ENCODE measurements at regions not wholly inside any gene's neighbourhood (a gene's known extent, or its start where the extent isn't known, plus 50 kb on each side); places are given as distances from the start of the nearest gene placed in this dataset.

- Histone ChIP-seq H3K27ac (ENCODE audit: insufficient read depth, low read length, poor library complexity, severe bottlenecking) (no peak overlapping the region), H3K36me3 (ENCODE audit: control insufficient read depth, insufficient read depth, low read length) (no peaks in the 10 kb centered on the region), H3K9me3 (ENCODE audit: control insufficient read depth in 2 of 2, low read length in 2 of 2) (no peaks in the 10 kb centered on the region), H3K4me1 (ENCODE audit: control insufficient read depth, insufficient read depth, low read length, poor library complexity, severe bottlenecking) (no peaks in the 10 kb centered on the region), H3K4me3 (ENCODE audit: low read depth, low read length) (no peak overlapping the region), H3K27me3 (ENCODE audit: control insufficient read depth, insufficient read depth, low read length) (no peaks in the 10 kb centered on the region)
- DNase-seq (no peak), ATAC-seq (ENCODE audit: low read depth in 2 of 2) (no peak)
- Mint-ChIP-seq H3K27me3 (no peaks in the 10 kb centered on the region), H3K36me3 (no peaks in the 10 kb centered on the region), H3K4me1 (no peaks in the 10 kb centered on the region), H3K4me3 (no peak overlapping the region), H3K9me3 (peaks cover 0 to 5% (median 0%) of the 10 kb centered on the region in 7 donors), H3K27ac (no peak overlapping the region)
Observed at GRCh38 chr1:87778896-87779295, 450.2 kb downstream of the LMO4 start.

GRCh38 chr1:87781554-87781953, 452.9 kb downstream of the LMO4 start:
- Mint-ChIP-seq H3K27ac (no peak overlapping the region), H3K4me1 (no peaks in the 10 kb centered on the region), H3K36me3 (no peaks in the 10 kb centered on the region), H3K27me3 (no peaks in the 10 kb centered on the region), H3K4me3 (no peak overlapping the region), H3K9me3 (peaks cover 0 to 5% (median 3%) of the 10 kb centered on the region in 7 donors)
- Histone ChIP-seq H3K9me3 (ENCODE audit: control insufficient read depth in 2 of 2, low read length in 2 of 2) (no peaks in the 10 kb centered on the region), H3K36me3 (ENCODE audit: control insufficient read depth, insufficient read depth, low read length) (no peaks in the 10 kb centered on the region), H3K27ac (ENCODE audit: insufficient read depth, low read length, poor library complexity, severe bottlenecking) (no peak overlapping the region), H3K4me1 (ENCODE audit: control insufficient read depth, insufficient read depth, low read length, poor library complexity, severe bottlenecking) (no peaks in the 10 kb centered on the region), H3K27me3 (ENCODE audit: control insufficient read depth, insufficient read depth, low read length) (no peaks in the 10 kb centered on the region), H3K4me3 (ENCODE audit: low read depth, low read length) (no peak overlapping the region)
- ATAC-seq (ENCODE audit: low read depth in 2 of 2) (no peak), DNase-seq (no peak)

DNA sequence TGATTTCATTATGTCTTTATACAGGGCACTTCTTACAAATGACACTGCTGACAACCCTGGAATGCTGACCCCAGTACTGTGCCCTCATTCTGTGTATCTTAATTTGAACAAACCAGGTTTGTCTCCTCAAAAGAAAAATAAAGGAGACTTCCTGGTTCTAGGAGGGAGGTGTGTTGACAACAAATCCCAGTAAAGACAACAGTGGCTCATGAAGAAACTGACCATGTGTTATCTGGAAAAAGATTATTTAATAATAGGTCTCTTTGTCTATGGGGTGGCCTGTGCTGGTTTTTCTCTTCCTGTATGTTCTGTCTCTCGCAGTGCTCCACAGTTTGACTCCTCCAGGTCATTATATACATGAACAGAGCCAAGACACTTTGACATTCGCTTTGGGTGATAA, 454.6 kb downstream of the LMO4 start:
- no peak overlapping the region for H3K27ac Mint-ChIP-seq
- H3K4me3 Mint-ChIP-seq, result no peak overlapping the region
- H3K9me3 ChIP-seq (ENCODE audit: control insufficient read depth in 2 of 2, low read length in 2 of 2), result no peaks in the 10 kb centered on the region
- H3K27ac ChIP-seq (ENCODE audit: insufficient read depth, low read length, poor library complexity, severe bottlenecking), result no peak overlapping the region
- no peaks in the 10 kb centered on the region for H3K4me1 Mint-ChIP-seq
- H3K36me3 ChIP-seq (ENCODE audit: control insufficient read depth, insufficient read depth, low read length), result no peaks in the 10 kb centered on the region
- ATAC-seq (ENCODE audit: low read depth in 2 of 2) (no peak), DNase-seq (no peak)
- no peaks in the 10 kb centered on the region for H3K4me1 ChIP-seq (ENCODE audit: control insufficient read depth, insufficient read depth, low read length, poor library complexity, severe bottlenecking)
- H3K9me3 Mint-ChIP-seq, result peaks cover 0 to 7% (median 4%) of the 10 kb centered on the region in 7 donors
- H3K4me3 ChIP-seq (ENCODE audit: low read depth, low read length), result no peak overlapping the region
- H3K27me3 Mint-ChIP-seq, result no peaks in the 10 kb centered on the region
- no peaks in the 10 kb centered on the region for H3K36me3 Mint-ChIP-seq
- no peaks in the 10 kb centered on the region for H3K27me3 ChIP-seq (ENCODE audit: control insufficient read depth, insufficient read depth, low read length)

- Mint-ChIP-seq H3K9me3 (peaks cover 0 to 8% (median 4%) of the 10 kb centered on the region in 7 donors), H3K27me3 (no peaks in the 10 kb centered on the region), H3K27ac (no peak overlapping the region), H3K4me3 (no peak overlapping the region), H3K36me3 (no peaks in the 10 kb centered on the region), H3K4me1 (no peaks in the 10 kb centered on the region)
- Histone ChIP-seq H3K9me3 (ENCODE audit: control insufficient read depth in 2 of 2, low read length in 2 of 2) (no peaks in the 10 kb centered on the region), H3K27me3 (ENCODE audit: control insufficient read depth, insufficient read depth, low read length) (no peaks in the 10 kb centered on the region), H3K36me3 (ENCODE audit: control insufficient read depth, insufficient read depth, low read length) (no peaks in the 10 kb centered on the region), H3K4me3 (ENCODE audit: low read depth, low read length) (no peak overlapping the region), H3K4me1 (ENCODE audit: control insufficient read depth, insufficient read depth, low read length, poor library complexity, severe bottlenecking) (no peaks in the 10 kb centered on the region), H3K27ac (ENCODE audit: insufficient read depth, low read length, poor library complexity, severe bottlenecking) (no peak overlapping the region)
- no peak for DNase-seq
- no peak for ATAC-seq (ENCODE audit: low read depth in 2 of 2)
Observed at GRCh38 chr1:87785386-87785785, 456.7 kb downstream of the LMO4 start.

DNA sequence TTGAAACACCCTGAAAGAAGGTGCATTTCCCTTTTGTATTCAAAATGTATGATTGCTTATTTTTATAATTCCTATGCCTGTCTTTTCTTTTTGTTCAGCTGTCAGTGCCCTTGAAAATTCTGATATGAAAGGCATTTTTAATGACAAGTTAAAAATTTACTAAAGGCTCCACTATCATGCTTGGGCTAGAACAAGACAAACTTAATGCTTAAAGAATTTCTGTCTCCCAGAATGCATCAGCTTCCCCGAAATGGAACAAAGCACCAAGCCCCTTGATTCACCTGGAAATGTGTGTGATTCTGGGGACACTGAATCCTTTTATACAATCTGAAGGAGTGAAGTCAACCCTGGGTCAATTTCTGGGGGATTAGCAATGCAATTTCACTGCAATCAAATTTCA, 457.5 kb downstream of the LMO4 start:
- Mint-ChIP-seq H3K27me3 (no peaks in the 10 kb centered on the region), H3K9me3 (peaks cover 0 to 8% (median 4%) of the 10 kb centered on the region in 7 donors), H3K4me3 (no peak overlapping the region), H3K36me3 (no peaks in the 10 kb centered on the region), H3K27ac (no peak overlapping the region), H3K4me1 (no peaks in the 10 kb centered on the region)
- Histone ChIP-seq H3K27me3 (ENCODE audit: control insufficient read depth, insufficient read depth, low read length) (no peaks in the 10 kb centered on the region), H3K36me3 (ENCODE audit: control insufficient read depth, insufficient read depth, low read length) (no peaks in the 10 kb centered on the region), H3K27ac (ENCODE audit: insufficient read depth, low read length, poor library complexity, severe bottlenecking) (no peak overlapping the region), H3K9me3 (ENCODE audit: control insufficient read depth in 2 of 2, low read length in 2 of 2) (no peaks in the 10 kb centered on the region), H3K4me1 (ENCODE audit: control insufficient read depth, insufficient read depth, low read length, poor library complexity, severe bottlenecking) (no peaks in the 10 kb centered on the region), H3K4me3 (ENCODE audit: low read depth, low read length) (no peak overlapping the region)
- DNase-seq, result no peak
- ATAC-seq (ENCODE audit: low read depth in 2 of 2), result no peak

DNA sequence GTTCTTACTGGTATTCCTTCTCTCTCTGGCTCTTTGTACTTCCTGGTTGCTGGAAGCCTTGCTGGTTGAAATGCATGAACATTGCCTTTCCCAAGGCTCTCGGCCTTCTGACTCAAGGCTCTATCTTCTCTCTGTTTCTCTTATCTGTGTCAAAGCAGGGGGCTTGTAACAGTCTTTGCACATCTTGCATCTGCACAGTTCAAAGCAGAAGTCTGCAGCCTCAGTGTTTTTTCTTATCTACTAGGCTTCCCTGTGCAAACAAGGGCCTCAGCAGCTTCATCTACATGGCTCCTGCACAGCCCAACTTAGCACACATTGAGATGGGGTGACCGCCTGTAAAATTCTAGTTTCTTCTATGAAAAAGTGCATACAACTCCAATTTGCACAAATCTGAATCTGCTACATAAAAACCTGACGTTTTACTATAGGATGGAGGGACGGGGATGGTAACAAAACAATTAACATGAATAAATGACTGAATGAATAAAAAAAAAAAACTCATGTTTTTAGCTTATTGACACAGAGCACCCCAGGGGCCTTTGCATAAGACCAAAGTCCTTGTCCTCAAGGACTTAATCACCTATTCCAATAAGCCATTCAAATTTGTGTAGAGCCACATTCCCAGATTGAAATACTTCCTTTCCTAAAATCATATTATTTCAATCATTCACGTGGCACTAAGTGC, 458.3 kb downstream of the LMO4 start:
- H3K27ac ChIP-seq (ENCODE audit: insufficient read depth, low read length, poor library complexity, severe bottlenecking), result no peak overlapping the region
- no peaks in the 10 kb centered on the region for H3K36me3 ChIP-seq (ENCODE audit: control insufficient read depth, insufficient read depth, low read length)
- Mint-ChIP-seq H3K4me1 (no peaks in the 10 kb centered on the region), H3K36me3 (no peaks in the 10 kb centered on the region), H3K27ac (no peak overlapping the region), H3K9me3 (peaks cover 0 to 8% (median 4%) of the 10 kb centered on the region in 7 donors), H3K27me3 (no peaks in the 10 kb centered on the region), H3K4me3 (no peak overlapping the region)
- H3K27me3 ChIP-seq (ENCODE audit: control insufficient read depth, insufficient read depth, low read length), result no peaks in the 10 kb centered on the region
- H3K4me3 ChIP-seq (ENCODE audit: low read depth, low read length), result no peak overlapping the region
- DNase-seq (no peak), ATAC-seq (ENCODE audit: low read depth in 2 of 2) (no peak)
- no peaks in the 10 kb centered on the region for H3K9me3 ChIP-seq (ENCODE audit: control insufficient read depth in 2 of 2, low read length in 2 of 2)
- no peaks in the 10 kb centered on the region for H3K4me1 ChIP-seq (ENCODE audit: control insufficient read depth, insufficient read depth, low read length, poor library complexity, severe bottlenecking)

GRCh38 chr1:87787551-87787950, 458.9 kb downstream of the LMO4 start:
- H3K4me1 Mint-ChIP-seq, result no peaks in the 10 kb centered on the region
- H3K4me3 ChIP-seq (ENCODE audit: low read depth, low read length), result no peak overlapping the region
- H3K9me3 Mint-ChIP-seq, result peaks cover 0 to 8% (median 4%) of the 10 kb centered on the region in 7 donors
- no peak for DNase-seq
- no peaks in the 10 kb centered on the region for H3K27me3 Mint-ChIP-seq
- no peak overlapping the region for H3K27ac ChIP-seq (ENCODE audit: insufficient read depth, low read length, poor library complexity, severe bottlenecking)
- H3K27me3 ChIP-seq (ENCODE audit: control insufficient read depth, insufficient read depth, low read length), result no peaks in the 10 kb centered on the region
- H3K4me1 ChIP-seq (ENCODE audit: control insufficient read depth, insufficient read depth, low read length, poor library complexity, severe bottlenecking), result no peaks in the 10 kb centered on the region
- no peak overlapping the region for H3K27ac Mint-ChIP-seq
- no peak for ATAC-seq (ENCODE audit: low read depth in 2 of 2)
- no peaks in the 10 kb centered on the region for H3K36me3 ChIP-seq (ENCODE audit: control insufficient read depth, insufficient read depth, low read length)
- H3K4me3 Mint-ChIP-seq, result no peak overlapping the region
- no peaks in the 10 kb centered on the region for H3K9me3 ChIP-seq (ENCODE audit: control insufficient read depth in 2 of 2, low read length in 2 of 2)
- no peaks in the 10 kb centered on the region for H3K36me3 Mint-ChIP-seq

GRCh38 chr1:87790756-87791155, 462.1 kb downstream of the LMO4 start:
- Histone ChIP-seq H3K27me3 (ENCODE audit: control insufficient read depth, insufficient read depth, low read length) (no peaks in the 10 kb centered on the region), H3K36me3 (ENCODE audit: control insufficient read depth, insufficient read depth, low read length) (no peaks in the 10 kb centered on the region), H3K4me3 (ENCODE audit: low read depth, low read length) (no peak overlapping the region), H3K4me1 (ENCODE audit: control insufficient read depth, insufficient read depth, low read length, poor library complexity, severe bottlenecking) (no peaks in the 10 kb centered on the region), H3K27ac (ENCODE audit: insufficient read depth, low read length, poor library complexity, severe bottlenecking) (no peak overlapping the region), H3K9me3 (ENCODE audit: control insufficient read depth in 2 of 2, low read length in 2 of 2) (no peaks in the 10 kb centered on the region)
- no peak overlapping the region for H3K4me3 Mint-ChIP-seq
- peaks cover 0 to 9% (median 0%) of the 10 kb centered on the region in 7 donors for H3K9me3 Mint-ChIP-seq
- no peak overlapping the region for H3K27ac Mint-ChIP-seq
- no peaks in the 10 kb centered on the region for H3K27me3 Mint-ChIP-seq
- ATAC-seq (ENCODE audit: low read depth in 2 of 2) (no peak), DNase-seq (no peak)
- H3K4me1 Mint-ChIP-seq, result no peaks in the 10 kb centered on the region
- no peaks in the 10 kb centered on the region for H3K36me3 Mint-ChIP-seq

Measured in CD4-positive, CD25-positive, alpha-beta regulatory T cell (primary cell).